Peyer's patch (tissue), 4 donors: ENCODE measurements at regions not wholly inside any gene's neighbourhood (a gene's known extent, or its start where the extent isn't known, plus 50 kb on each side); places are given as distances from the start of the nearest gene placed in this dataset.

ENCODE experiments used
- DNase-seq, 3 donors: peaks; one replicate each; pipeline ENCODE4 v3.0.0-alpha.2; 2017 to 2019
- H3K27ac ChIP-seq, 4 donors: fragments of 200-600 bp; sonication (generic); one replicate each; pipeline ENCODE4 v1.5.1; 2016 to 2019
- H3K27me3 ChIP-seq, 2 donors: fragments of 200-600 bp; sonication (generic); one replicate each; pipeline ENCODE4 v1.5.1; 2019
- H3K36me3 ChIP-seq, 3 donors: fragments of 200-600 bp; sonication (generic); one replicate each; pipeline ENCODE4 v1.5.1; 2016 to 2019
- H3K4me1 ChIP-seq, 4 donors: fragments of 200-600 bp; sonication (generic); one replicate each; pipeline ENCODE4 v1.5.1; 2016 to 2019
- H3K4me3 ChIP-seq, 4 donors: fragments of 200-600 bp; sonication (generic); 1 replicate in 3 of 4; 2 replicates in 1 of 4; pipeline ENCODE4 v1.5.1; 2016 to 2019; ENCODE audit warnings: mild to moderate bottlenecking in 1 of 4
- H3K9me3 ChIP-seq, 4 donors: fragments of 200-600 bp; sonication (generic); one replicate each; pipeline ENCODE4 v1.5.1; 2016 to 2019; ENCODE audit warnings: mild to moderate bottlenecking in 1 of 4
- POLR2A ChIP-seq, 2 donors: fragments of 450-650 bp; IDR thresholded peaks; one replicate each; pipeline ENCODE4 v1.5.1; 2017; ENCODE audit warnings: antibody characterized with exemption in 2 of 2, mild to moderate bottlenecking in 2 of 2, moderate library complexity in 2 of 2
- TF ChIP-seq, protein P1 (sequence below), 6 experiments: fragments of 450-650 bp in 4 of 6; fragments of 200-600 bp in 2 of 6; sonication (generic) in 1 of 6; IDR thresholded peaks; one replicate each; pipeline ENCODE4 v1.5.1; 2017 to 2019; ENCODE audit warnings: antibody characterized with exemption in 6 of 6, mild to moderate bottlenecking in 3 of 6, moderate library complexity in 1 of 6

DNA sequence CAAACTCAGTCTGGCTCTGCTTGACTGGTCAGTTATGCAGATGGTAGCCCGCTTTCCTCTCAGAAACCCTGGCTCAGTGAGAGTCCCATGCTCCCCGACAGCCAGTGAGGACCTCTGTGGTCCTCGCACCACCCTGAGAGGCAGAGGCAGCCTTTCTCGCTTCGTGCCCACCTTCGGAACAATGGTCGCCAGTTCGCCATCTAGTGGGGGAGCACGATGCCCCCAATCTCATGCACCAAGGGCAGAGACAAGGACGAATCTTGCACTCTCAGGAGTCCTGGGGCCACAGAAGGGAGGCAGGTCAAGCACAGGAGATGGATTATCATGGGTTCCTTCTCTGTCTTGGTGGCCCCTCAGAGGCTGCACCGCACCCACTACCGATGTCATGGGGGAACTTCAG is 75.2 kb downstream of the RHCG start:
- Histone ChIP-seq H3K27ac (no peak overlapping the region), H3K4me3 (no peak overlapping the region), H3K9me3 (no peaks in the 10 kb centered on the region), H3K36me3 (no peaks in the 10 kb centered on the region), H3K27me3 (peaks cover 0 to 10% of the 10 kb centered on the region in 2 donors), H3K4me1 (no peaks in the 10 kb centered on the region)
- DNase-seq = no peak
- TF ChIP-seq POLR2A (IDR thresholded peaks at IDR 0.05) = no peak
- TF ChIP-seq, protein P1, sequence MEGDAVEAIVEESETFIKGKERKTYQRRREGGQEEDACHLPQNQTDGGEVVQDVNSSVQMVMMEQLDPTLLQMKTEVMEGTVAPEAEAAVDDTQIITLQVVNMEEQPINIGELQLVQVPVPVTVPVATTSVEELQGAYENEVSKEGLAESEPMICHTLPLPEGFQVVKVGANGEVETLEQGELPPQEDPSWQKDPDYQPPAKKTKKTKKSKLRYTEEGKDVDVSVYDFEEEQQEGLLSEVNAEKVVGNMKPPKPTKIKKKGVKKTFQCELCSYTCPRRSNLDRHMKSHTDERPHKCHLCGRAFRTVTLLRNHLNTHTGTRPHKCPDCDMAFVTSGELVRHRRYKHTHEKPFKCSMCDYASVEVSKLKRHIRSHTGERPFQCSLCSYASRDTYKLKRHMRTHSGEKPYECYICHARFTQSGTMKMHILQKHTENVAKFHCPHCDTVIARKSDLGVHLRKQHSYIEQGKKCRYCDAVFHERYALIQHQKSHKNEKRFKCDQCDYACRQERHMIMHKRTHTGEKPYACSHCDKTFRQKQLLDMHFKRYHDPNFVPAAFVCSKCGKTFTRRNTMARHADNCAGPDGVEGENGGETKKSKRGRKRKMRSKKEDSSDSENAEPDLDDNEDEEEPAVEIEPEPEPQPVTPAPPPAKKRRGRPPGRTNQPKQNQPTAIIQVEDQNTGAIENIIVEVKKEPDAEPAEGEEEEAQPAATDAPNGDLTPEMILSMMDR (IDR thresholded peaks at IDR 0.05) = no peak

DNA sequence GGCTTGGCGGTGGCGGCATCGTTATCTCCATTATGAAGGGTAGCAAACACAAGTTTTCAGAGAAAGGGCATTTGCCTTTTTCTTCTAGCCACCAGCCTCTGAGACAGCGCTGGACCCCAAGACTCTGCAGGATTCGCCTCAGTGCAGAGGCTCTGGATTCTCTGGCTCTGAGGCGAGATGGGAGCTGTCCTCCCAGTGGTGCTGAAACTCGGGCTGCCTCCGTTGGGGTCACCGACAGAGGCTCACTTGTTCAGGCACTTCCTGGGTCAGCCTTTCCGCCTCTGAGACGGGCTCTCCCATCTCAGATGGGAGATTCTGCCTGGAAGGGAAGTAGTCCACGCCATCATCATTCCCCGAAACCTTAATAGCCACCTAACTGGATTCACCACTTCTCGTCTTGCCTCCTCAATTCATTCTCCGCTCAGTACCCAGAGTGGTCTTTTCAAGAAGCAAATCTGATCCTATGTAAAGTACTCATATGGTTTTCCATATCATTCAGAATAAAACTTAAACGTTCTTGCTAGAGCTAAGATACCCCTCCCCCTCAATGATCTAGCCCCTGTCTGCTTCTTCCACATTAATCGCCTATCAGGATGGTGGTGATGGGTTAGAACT is 76.9 kb downstream of the RHCG start:
- no peaks in the 10 kb centered on the region for H3K4me1 ChIP-seq
- no peak overlapping the region for H3K27ac ChIP-seq
- TF ChIP-seq, protein P1 (IDR thresholded peaks at IDR 0.05) = no peak
- no peak for TF ChIP-seq POLR2A (IDR thresholded peaks at IDR 0.05)
- peaks cover 0 to 10% of the 10 kb centered on the region in 2 donors for H3K27me3 ChIP-seq
- no peak for DNase-seq
- H3K9me3 ChIP-seq = no peaks in the 10 kb centered on the region
- H3K36me3 ChIP-seq = no peaks in the 10 kb centered on the region
- no peak overlapping the region for H3K4me3 ChIP-seq

DNA sequence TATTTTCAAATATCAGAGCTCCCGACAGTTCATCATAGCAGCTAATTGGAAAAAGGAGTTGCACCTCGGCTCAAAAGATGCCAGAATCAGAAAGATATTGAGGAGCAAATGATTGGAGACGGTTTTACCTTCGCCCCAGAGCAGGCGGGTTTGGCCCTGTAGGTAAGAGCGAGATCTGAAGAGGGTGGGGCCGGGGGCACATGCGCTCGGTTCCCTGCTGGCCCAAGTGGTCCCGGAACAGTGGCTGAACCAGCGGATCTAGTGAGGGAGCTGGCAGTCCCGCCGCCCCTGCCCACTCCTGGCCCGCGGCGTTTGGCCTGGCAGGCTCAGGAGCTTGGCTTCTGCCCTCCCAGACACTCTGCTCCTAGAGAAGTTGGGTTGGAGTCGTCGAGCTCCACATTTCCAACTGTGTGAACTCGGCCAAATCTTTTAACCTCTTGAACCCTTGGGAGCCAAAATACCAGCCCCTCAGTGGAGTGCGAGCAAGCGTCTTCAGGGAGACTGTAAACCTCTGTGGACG is 79.1 kb downstream of the RHCG start:
- H3K4me3 ChIP-seq = no peak overlapping the region
- no peaks in the 10 kb centered on the region for H3K9me3 ChIP-seq
- no peaks in the 10 kb centered on the region for H3K4me1 ChIP-seq
- TF ChIP-seq POLR2A (IDR thresholded peaks at IDR 0.05) = no peak
- TF ChIP-seq, protein P1 (IDR thresholded peaks at IDR 0.05) = no peak
- DNase-seq = no peak
- H3K36me3 ChIP-seq = no peaks in the 10 kb centered on the region
- peaks cover 0 to 22% of the 10 kb centered on the region in 2 donors for H3K27me3 ChIP-seq
- H3K27ac ChIP-seq = no peak overlapping the region

DNA sequence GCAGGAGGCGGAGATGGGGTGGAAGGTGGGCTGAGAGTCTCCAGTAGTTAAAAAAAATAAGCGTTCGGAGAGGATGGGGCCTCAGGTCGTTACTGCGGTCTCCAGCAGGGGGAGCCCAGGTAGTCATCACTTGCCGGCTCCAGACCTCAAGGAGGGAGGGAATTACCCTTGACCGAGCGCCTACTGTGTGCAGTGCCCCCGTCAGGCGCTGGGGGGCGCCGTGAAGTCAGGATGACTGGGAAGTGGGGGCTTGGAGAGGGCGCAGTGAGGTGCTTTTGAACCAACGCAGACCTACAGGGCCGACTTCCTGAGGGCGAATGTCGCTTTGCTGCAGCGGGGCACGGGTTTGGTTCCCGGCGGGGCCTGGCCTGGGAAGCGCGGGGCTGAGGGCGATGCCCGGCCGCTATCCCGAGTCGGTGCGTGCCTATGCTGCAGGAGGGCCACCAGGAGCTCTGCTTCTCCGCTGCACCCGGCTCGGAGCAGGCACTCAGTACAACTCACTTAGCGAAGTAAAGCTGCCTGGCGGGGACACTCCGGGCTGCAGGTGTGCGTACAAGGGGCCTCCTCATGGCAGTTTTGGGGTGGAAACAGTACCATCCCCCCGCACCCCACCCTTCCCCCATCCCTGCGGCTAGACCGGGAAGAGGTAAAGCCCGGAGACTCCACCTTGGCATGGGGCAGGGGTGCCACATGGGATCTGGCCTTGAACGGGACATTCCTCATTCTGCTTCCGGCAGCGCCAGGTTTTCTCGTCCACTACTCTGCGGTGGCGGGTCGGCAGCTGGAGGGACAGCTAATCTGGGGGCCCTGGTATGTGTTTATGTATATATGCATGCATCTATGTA is 79.8 kb downstream of the RHCG start:
- H3K4me1 ChIP-seq = peaks cover 0 to 3% (median under 1%) of the 10 kb centered on the region in 4 donors
- peak; percentile 60 to 84 (median 76) for DNase-seq
- no peaks in the 10 kb centered on the region for H3K36me3 ChIP-seq
- TF ChIP-seq POLR2A (IDR thresholded peaks at IDR 0.05) = no peak
- TF ChIP-seq, protein P1 (IDR thresholded peaks at IDR 0.05) = peak; percentile 17 to 77 (median 71)
- H3K4me3 ChIP-seq = no peak overlapping the region
- no peak overlapping the region for H3K27ac ChIP-seq
- no peaks in the 10 kb centered on the region for H3K9me3 ChIP-seq
- H3K27me3 ChIP-seq = peaks cover 0 to 29% of the 10 kb centered on the region in 2 donors

DNA sequence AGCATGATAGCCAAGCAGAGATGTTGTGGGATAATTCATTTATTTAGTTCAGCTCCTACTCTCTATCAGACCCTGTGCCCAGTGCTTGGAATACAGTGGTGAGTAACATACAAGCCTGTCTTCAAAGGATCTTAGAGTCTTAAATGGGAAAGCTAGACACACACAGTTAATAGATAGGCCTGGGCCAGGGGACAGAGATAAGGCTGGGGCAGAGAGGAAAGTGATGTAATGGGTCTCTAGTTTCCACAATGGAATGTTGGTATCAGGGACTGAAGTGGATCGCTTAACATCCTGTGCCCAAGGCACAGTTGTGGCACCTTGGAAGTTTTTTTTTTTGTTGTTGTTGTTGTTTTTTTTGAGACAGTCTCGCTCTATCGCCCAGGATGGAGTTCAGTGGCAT is 79.9 kb upstream of the POLG start:
- H3K4me3 ChIP-seq = no peak overlapping the region
- no peak for DNase-seq
- H3K4me1 ChIP-seq = peaks cover 0 to 8% (median 4%) of the 10 kb centered on the region in 4 donors
- H3K9me3 ChIP-seq = no peaks in the 10 kb centered on the region
- no peak overlapping the region for H3K27ac ChIP-seq
- H3K27me3 ChIP-seq = peaks cover 0 to 49% of the 10 kb centered on the region in 2 donors
- H3K36me3 ChIP-seq = no peaks in the 10 kb centered on the region
- TF ChIP-seq POLR2A (IDR thresholded peaks at IDR 0.05) = no peak
- TF ChIP-seq, protein P1 (IDR thresholded peaks at IDR 0.05) = no peak
